ENCODE measurements at regions not wholly inside any gene's neighbourhood (a gene's known extent, or its start where the extent isn't known, plus 50 kb on each side); places are given as distances from the start of the nearest gene placed in this dataset.

DNA sequence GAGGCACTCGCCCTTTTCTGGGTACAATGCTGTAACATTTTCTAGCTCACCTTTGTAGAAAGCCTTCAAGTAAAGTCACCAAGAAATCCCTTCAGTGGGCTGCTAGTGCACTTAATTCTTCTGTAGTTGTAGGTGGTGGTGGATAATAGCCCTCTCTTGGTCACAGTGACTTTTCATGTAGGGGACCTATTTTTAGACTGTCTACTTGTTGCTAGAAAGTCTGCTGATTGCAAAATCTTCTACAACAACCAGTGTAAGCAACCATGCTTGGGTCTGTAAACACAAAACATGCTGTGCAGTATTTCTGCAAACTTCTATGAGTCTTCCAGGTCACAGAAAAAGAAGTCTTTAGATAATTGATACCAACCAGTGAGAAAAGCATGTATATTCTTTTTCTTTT is 55.6 kb downstream of the PBDC1 start:
- no peak for DNase-seq (ENCODE audit: low read depth in 4 of 4, low spot score in 3 of 4)

DNA sequence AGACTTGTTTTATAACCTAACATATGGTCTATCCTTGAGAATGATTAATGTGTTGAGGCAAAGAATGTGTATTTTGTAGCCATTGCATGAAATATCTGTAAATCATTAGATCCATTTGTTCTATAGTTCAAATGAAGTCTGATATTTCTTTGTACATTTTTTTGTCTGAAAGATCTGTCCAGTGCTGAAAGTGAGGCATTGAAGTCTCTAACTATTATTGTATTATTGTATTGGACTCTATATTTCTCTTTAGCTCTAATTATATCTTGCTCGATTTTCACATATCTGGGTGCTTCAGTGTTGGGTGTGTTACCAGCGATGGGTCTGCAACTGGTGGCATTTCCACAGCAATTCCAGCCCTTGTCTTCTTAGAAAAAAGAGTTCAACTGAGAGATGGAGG is 76.0 kb downstream of the PBDC1 start:
- no peak for DNase-seq (ENCODE audit: low read depth in 4 of 4, low spot score in 3 of 4)

DNA sequence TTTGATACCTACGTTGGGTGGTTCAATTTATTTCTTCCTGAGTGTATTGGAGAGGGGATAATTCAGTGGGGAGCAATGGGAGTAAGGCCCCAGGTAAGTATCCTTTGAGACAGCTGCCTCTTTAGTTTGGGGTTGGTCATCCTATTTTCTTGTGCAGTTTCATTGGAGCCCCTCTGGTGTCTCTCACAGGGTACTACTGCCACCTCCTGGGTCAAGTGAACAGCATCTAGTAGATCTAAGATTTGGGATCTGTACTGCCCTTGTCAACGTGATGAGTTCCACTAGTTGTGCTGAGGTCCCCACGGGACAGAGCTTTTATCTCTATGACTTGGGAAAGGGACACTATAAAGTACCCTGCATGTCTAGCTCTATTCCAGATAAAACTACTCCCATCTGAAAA is 80.6 kb downstream of the PBDC1 start:
- peak; percentile 7 to 33 (median 14) for DNase-seq (ENCODE audit: low read depth in 4 of 4, low spot score in 3 of 4)

DNA sequence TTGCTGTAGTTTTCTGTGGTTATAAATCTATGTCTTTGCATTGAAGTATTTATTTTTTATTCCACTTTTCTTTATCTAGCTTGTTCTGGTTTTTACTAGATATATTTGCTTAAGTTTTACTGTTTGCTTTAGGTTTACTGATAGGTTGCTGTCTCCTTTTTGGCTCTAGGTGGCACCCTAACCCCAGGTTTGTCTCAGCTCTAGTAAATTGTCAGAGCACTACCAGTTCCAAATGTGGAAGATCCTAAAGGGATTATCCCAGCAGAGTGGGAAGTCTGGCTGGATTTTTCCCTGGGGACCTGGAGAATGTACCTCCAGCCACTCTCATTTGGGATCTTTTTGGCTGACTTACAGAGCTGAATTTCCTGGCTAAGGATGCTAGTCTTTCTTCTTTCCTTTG is 106.1 kb downstream of the PBDC1 start:
- peak; percentile 4 to 11 (median 7) for DNase-seq (ENCODE audit: low read depth in 4 of 4, low spot score in 3 of 4)

Measured in right renal pelvis (tissue), 4 donors.